ENCODE measurements at regions not wholly inside any gene's neighbourhood (a gene's known extent, or its start where the extent isn't known, plus 50 kb on each side); places are given as distances from the start of the nearest gene placed in this dataset.
"Not testable (repeated sequence)": the region's sequence is repeated elsewhere in the genome, so short reads cannot be mapped to it uniquely, and the experiment has no call there.

- DNase-seq, result no peak
Measured at GRCh38 chr1:30010506-30011106, 712.8 kb downstream of the MATN1 start.

- no peak for DNase-seq
Measured at GRCh38 chr1:30009720-30010119, 713.7 kb downstream of the MATN1 start.

GRCh38 chr1:30008998-30009657 lies 714.3 kb downstream of the MATN1 start:
- no peak for DNase-seq

- no peak for DNase-seq
Measured at GRCh38 chr1:30008372-30008997, 714.9 kb downstream of the MATN1 start.

GRCh38 chr1:30005972-30006619 lies 717.3 kb downstream of the MATN1 start:
- DNase-seq, result no peak

GRCh38 chr1:30001732-30002039 lies 721.7 kb downstream of the MATN1 start:
- DNase-seq, result no peak

GRCh38 chr1:30001011-30001731 lies 722.2 kb downstream of the MATN1 start:
- DNase-seq, result no peak

- DNase-seq, result no peak
Measured at GRCh38 chr1:30000266-30000665, 723.1 kb downstream of the MATN1 start.

GRCh38 chr1:29999595-29999994 lies 723.8 kb downstream of the MATN1 start:
- DNase-seq, result no peak

GRCh38 chr1:29998686-29999085 lies 724.7 kb downstream of the MATN1 start:
- DNase-seq, result no peak

- DNase-seq, result not testable (repeated sequence)
Measured at GRCh38 chr1:29997818-29998217, 725.6 kb downstream of the MATN1 start.

- DNase-seq, result no peak
Measured at GRCh38 chr1:29993950-29994349, 729.4 kb downstream of the MATN1 start.

GRCh38 chr1:29991815-29992214 lies 731.6 kb downstream of the MATN1 start:
- no peak for DNase-seq

- DNase-seq, result no peak
Measured at GRCh38 chr1:29991025-29991424, 732.4 kb downstream of the MATN1 start.

- DNase-seq, result no peak
Measured at GRCh38 chr1:29990304-29990703, 733.1 kb downstream of the MATN1 start.

- no peak for DNase-seq
Measured at GRCh38 chr1:29986986-29987385, 736.4 kb downstream of the MATN1 start.

GRCh38 chr1:29985606-29985945 lies 737.8 kb downstream of the MATN1 start:
- no peak for DNase-seq

- no peak for DNase-seq
Measured at GRCh38 chr1:29984862-29985605, 738.4 kb downstream of the MATN1 start.

- no peak for DNase-seq
Measured at GRCh38 chr1:29984166-29984861, 739.1 kb downstream of the MATN1 start.

GRCh38 chr1:29983321-29983720 lies 740.1 kb downstream of the MATN1 start:
- no peak for DNase-seq

- DNase-seq, result no peak
Measured at GRCh38 chr1:29981586-29982239, 741.7 kb downstream of the MATN1 start.

- DNase-seq, result no peak
Measured at GRCh38 chr1:29977550-29977949, 741.2 kb downstream of the PTPRU start.
